ENCODE measurements at regions not wholly inside any gene's neighbourhood (a gene's known extent, or its start where the extent isn't known, plus 50 kb on each side); places are given as distances from the start of the nearest gene placed in this dataset.

GRCh38 chr14:100955201-100955600 is 51.7 kb upstream of the RTL1 start:
- no peak for DNase-seq

- DNase-seq = no peak
Observed at GRCh38 chr14:100962494-100962893, 59.0 kb upstream of the RTL1 start.

DNA sequence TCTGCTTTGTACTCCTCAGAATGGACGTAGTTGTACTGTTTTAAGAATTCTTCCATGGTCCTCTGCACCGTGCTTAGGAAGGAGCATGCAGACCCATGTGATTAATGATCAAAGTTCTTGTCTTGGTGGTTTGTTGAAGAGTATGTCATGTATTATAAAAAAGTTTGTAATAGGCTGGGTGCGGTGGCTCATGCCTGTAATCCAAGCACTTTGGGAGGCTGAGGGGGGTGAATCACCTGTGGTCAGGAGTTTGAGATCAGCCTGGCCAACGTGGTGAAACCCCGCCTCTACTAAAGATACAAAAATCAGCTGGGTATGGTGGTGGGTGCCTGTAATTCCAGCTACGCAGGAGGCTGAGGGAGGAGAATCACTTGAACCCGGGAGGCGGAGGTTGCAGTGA is 61.8 kb upstream of the RTL1 start:
- DNase-seq = no peak

- no peak for DNase-seq
Observed at GRCh38 chr14:100967178-100967577, 63.7 kb upstream of the RTL1 start.

- DNase-seq = no peak
Observed at GRCh38 chr14:100967930-100968329, 64.4 kb upstream of the RTL1 start.

DNA sequence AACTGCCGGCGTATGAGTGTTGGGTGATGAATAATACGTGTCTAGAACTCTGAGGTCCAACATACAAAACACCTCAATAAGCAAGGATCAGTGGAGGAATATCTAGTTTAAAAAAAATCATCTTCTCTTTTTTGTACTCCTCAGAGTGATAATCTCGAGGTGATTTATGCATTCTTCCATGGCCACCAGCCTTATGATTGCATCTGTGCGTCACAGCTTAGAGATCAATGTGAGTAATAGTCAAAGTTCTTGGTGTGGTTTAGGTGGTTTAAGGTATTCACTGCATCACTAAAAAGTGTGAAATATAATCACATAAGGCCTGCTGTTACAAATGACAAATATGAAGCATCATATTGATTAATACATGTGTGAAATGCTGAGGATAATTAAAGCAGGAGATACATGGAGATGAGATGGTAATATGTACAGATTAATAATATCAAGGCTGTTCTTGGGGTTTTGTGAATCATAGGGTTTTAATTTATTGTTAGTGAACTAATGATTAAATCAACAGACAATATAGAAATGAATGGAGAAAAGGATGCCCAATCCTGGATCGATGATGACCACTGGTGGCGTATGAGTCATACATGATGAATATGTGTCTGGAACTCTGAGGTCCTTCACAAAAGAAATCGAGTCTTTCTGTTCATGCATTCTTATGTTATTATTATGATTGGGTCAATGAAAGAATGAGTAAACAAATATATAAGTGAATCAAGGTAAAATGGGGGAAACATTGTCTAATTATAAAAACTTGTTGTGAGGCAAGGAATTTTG is 68.8 kb upstream of the RTL1 start:
- DNase-seq = no peak

DNA sequence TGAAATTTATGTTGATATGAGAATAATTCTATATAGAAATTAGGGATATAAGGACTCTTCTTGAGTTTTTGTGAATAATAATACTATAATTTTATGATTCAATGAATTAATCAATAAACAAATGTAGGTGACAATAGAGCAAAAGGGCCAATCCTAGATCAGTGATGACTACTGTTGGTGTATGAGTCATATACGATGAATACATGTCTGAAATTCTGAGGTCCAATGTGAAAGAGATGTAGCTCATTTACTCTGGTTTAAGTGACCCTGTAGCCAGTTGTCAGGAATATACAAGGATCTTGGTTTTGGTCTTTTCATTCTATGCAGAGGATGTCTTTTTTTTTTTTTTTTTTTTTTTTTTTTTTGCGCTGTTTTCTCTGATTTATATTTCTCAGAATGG is 72.1 kb upstream of the RTL1 start:
- DNase-seq = no peak

DNA sequence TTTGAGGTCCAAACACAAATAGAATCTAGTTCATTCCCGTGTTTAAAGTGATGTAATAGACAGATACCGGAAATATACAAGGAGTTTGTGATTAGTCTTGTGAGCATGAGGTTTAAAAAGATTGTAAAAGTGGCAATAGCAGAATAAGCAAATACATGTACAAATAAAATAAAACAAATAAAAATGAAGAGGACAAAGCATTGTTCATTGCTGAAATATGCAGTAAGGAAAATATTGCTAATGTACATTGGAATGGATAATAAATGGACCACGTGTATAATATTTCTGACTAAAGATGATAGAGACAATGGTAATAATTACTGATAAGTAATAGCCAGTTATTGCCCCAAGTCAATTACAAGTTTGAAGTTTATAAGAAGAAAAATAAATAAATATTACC is 75.6 kb upstream of the RTL1 start:
- no peak for DNase-seq

- no peak for DNase-seq
Observed at GRCh38 chr14:100979780-100980179, 76.3 kb upstream of the RTL1 start.

- no peak for DNase-seq
Observed at GRCh38 chr14:100980823-100981222, 77.3 kb upstream of the RTL1 start.

DNA sequence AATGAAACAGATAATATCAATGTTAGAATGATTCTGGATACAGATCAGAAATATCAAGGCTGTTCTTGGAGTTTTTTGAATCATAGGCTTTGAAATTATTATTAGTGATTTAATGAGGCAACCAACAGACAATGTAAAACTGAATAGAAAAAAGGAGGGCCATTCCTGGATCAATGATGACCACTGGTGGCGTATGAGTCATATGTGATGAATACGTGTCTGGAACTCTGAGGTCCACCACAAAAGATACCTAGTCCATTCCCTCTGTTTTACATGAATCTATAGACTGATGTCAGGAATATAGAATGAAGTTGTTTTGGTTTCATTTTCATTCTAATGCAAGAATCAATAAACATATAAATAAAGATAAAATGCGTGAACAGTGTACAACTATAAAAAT is 78.3 kb upstream of the RTL1 start:
- no peak for DNase-seq

DNA sequence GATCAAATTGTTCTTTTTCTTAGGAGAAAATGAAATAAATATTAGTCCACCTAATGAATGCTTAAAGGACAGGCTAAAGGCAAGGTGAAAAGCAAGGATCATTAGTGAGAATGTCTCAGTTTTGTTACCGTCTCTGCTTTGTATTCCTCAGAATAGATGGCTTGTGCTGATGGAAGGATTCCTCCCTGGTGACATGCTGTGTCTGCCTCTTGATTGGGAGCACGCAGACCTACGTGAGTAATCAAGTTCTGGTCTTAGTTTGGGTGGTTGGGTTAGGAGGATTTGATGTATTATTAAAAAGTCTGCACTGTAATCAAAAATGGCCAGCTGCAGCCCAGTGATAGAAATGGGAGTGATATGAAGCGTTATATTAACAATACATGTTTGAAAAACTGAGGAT is 78.8 kb upstream of the RTL1 start:
- no peak for DNase-seq

DNA sequence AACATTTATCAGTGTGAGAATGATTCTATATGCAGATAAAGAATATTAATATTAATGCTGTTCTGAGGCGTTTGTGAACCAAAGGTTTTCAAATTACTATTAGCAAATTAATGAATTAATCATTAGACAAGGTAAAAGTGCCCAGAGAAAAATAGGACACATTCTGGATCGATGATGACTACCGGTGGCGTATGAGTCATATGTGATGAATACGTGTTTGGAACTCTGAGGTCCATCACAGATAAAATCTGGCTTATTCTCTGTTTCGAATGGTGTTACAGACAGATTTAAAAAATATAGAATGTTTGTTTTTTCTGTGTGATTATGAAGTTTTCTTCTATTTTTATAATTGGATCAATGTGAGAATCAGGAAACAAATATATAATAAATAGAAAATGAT is 79.2 kb upstream of the RTL1 start:
- no peak for DNase-seq

- DNase-seq = no peak
Observed at GRCh38 chr14:100983710-100984109, 80.2 kb upstream of the RTL1 start.

- DNase-seq = no peak
Observed at GRCh38 chr14:100988011-100988410, 84.5 kb upstream of the RTL1 start.

- DNase-seq = no peak
Observed at GRCh38 chr14:100988411-100988900, 84.9 kb upstream of the RTL1 start.

DNA sequence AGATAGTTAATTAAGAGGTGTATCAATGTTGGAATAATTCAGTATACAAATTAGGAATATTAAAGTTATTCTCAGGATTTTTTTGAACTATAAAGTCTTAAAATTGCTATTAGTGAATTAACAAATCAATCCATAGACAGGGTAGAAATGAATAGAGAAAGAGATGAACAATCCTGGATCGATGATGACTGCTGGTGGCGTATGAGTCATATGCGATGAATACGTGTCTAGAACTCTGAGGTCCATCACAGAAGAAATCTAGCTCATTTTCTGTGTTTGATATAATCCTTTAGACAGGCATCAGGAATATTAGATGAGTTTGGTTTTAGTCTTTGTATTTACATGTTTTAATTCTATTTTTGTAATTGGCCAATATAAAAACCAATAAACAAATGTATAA is 85.4 kb upstream of the RTL1 start:
- DNase-seq = no peak

DNA sequence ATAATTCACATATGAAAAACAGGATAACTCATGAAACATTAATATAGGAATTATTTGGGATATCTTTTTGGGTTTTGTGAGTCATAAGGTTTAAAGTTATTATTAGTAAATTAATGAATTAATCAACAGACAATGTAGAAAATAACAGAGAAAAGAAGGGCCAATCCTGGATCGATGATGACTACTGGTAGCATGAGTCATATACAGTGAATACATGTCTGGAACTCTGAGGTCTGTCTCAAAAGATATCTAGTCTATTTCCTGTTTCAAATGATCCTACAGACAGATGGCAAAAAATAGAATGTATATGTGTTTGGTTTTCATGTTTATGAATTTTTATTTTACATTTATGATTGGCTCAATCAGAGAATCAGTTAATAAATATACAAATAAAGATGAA is 86.4 kb upstream of the RTL1 start:
- DNase-seq = no peak

GRCh38 chr14:100994082-100994481 is 90.6 kb upstream of the RTL1 start:
- no peak for DNase-seq

DNA sequence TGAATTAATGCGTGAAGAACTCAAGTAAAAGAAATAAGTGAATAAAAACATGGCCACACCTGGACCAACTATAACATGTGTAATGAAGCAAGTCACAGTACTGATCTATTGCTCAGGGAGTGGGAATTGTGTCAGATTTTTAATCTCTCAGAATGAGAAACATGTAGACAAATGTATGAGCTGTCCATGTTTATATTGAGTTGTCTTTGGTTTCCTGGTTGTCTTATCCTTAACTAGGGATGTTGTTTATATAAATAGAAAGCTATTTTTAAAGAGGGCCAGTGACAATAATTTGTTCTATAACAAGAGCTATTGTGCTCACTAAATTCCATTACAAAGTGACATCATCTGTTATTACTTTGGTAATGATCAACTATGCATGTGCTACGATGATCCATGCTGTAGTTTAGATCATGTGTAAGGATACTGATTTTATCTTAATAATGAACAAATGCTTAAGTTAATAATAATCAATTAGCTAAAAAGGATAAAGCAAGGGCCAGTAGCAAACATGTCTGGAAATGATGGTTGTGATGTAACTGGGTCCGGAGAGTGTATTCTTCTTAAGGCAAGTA is 91.3 kb upstream of the RTL1 start:
- no peak for DNase-seq

- no peak for DNase-seq
Observed at GRCh38 chr14:101000711-101001250, 97.3 kb upstream of the RTL1 start.

- no peak for DNase-seq
Observed at GRCh38 chr14:101001311-101002069, 98.0 kb upstream of the RTL1 start.

DNA sequence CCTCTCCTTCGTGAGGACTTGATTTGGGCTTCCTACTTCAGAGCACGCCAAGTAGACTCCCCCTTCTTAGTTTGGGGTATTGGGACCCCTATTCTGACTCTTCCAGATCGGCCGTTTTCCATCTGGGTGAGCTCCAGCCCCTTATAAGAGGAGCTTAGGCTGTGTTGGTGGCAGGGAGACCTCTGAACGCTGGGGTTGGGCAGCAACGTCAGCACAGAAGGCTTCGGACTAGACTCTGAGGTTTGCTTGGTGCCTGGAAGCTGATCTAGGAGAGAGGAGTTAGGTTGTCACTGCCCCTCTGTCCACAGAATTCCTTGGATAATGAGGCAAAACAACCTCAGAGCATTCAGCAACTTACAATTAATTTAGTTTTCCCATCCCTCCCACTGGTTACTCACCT is 99.2 kb upstream of the RTL1 start:
- no peak for DNase-seq

Measured in tongue (tissue), 1 donor.